SHP77 (cell line): ENCODE measurements at regions not wholly inside any gene's neighbourhood (a gene's known extent, or its start where the extent isn't known, plus 50 kb on each side); places are given as distances from the start of the nearest gene placed in this dataset.

ENCODE experiments used
- DNase-seq, 2 experiments: peaks; one replicate each; lab custom pipeline; 2025; lab: John Stamatoyannopoulos, UW

- no peak for DNase-seq
Measured at GRCh38 chr1:87615491-87615890, 286.8 kb downstream of the LMO4 start.

DNA sequence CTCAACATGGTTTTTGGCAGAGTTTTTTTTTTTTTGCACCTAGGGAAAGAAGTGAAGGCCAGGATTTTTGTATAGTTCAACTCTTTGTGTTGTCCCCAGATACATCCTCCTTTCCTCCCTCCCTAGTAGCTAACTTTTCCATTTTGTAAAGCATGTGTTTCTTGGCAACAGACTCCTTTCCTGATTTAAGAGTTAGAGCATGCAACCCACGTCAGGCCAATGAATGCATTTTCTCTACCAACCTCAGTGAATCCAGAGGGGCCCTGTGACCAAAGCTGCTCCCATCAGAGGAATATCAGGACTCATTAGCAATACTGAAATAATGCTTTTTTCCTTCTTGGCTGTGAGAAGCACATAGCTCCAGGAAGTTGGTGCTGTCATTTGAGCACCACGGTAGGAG is 287.2 kb downstream of the LMO4 start:
- no peak for DNase-seq

DNA sequence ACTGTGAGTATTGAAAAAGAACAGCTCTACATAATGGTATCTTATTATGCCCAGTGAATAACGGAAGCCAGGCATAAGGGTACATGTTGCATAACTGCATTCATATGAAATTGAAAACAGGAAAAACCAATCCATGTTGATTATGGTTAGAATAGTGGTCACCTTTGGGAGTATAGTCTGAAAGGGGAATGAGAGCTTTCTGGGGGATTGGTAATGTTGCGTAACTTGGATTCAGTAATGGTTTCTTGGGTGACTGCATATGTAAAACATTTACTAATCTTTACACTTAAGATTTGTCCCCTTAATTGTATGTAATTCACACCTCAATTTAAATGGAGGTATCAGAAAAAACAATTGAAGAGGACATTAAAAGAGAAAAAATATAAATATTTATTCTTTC is 292.1 kb downstream of the LMO4 start:
- DNase-seq: no peak

DNA sequence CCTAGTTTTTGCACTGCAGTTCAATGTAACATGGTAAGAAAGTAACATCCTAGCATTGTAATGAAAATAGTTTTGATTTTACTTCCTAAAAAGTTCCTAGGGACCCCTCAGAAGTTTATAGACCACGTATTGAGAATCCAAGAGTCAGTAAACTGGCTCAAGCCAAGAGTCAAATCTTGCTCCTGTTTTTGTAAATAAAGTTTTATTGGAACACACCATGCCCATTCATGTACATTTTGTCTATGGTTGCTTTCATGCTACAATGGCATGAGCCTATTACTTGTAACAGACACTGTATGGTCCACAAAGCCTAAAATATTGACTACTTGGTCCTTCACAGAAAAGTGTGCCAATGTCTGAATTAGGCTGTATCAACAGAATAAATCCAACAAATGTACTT is 301.0 kb downstream of the LMO4 start:
- no peak for DNase-seq

DNA sequence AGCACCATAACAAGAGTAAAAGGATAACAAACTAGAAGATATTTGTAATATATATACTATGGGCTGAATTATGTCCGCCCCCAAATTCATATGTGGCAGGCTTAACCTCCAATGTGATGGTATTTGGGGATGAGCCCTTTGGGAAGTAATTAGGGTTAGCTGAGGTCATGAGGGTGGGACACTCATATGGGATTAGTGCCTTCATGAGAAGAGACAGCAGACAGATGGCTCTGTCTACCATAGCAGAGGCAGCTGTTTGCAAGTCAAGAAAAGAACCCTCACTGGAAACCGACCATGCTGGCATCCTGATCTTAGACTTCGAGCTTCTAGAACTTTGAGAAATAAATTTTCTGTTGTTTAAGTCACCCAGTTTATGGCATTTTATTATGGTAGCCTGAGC is 303.6 kb downstream of the LMO4 start:
- no peak for DNase-seq

DNA sequence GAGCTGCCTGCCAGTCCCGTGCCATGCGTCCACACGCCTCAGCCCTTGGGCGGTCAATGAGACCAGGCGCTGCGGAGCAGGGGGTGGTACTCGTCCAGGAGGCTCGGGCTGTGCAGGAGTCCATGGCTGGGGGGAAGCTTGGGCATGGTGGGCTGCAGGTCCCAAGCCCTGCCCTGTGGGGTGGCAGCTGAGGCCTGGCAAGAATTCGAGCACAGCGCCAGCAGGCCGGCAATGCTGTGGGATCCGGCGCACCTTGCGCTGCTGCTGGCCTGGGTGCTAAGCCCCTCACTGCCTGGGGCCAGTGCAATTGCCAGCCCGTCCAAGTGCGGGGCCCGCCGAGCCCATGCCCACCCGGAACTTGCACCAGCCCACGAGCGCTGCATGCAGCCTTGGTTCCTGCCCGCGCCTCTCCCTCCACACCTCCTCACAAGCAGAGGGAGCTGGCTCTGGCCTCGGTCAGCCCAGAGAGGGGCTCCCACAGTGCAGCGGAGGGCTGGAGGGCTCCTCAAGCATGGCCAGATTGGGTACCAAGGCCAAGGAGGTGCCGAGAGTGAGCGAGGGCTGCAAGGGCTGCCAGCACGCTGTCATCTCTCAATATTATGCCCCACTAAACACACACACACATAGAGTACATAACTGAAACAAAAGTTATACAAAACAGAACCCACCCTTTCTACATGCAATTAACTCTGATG is 307.7 kb downstream of the LMO4 start:
- DNase-seq: no peak

- no peak for DNase-seq
Measured at GRCh38 chr1:87638636-87639035, 310.0 kb downstream of the LMO4 start.

GRCh38 chr1:87641996-87642395 is 313.3 kb downstream of the LMO4 start:
- DNase-seq: no peak

GRCh38 chr1:87642581-87643221 is 314.0 kb downstream of the LMO4 start:
- no peak for DNase-seq

DNA sequence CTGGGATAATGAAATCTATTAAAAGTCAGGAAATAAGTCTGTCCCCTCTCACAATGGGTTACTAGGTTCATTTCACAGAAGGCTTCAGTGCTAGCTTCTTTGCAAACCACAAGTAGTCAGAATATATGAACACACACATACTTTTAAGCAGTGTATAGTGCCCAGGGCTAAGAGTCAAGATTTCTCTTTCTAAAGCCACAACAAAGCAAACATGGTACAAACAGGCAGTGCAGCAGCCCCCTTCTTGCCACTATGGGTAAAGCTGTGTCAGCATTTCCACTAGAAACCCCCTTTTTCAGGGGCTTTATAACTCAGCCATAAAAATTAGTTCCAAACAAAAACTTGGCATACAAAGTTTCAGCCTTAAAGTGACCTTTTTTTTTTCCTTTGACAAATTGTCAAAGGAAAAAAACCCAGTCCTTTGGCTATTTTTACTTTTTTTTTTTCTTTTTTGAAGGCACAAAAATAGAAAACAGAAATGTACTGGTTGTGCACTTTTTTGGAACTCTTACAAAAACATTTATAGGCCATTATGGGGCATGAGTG is 315.4 kb downstream of the LMO4 start:
- no peak for DNase-seq

DNA sequence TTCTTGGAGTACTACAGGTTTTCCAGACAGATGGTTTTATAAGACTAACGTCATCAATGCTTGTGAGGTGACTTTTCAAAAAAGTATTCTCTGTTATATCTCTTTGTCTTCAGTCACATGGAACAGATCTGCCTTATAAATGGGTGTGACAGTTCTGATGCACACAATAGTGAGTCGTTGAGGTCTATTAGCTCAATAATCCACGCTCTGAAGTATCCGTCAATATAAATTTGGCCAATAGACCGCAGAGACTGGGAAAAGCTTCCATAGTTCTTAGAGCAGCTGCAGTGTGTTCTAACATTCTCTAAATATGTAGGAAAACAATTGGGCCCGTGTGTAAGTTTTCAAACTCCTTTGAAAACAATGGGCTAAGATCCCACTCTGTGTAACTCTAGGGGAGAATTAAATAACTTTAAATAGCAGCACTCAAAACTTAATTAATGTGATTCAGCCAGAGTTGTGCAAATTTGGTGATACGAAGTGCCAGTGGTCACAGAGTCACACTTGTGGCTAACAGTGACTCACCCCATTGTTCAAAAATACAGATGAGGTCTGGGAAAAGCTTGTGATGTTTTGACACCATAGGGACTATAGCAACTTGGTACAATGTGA is 316.0 kb downstream of the LMO4 start:
- DNase-seq: no peak

DNA sequence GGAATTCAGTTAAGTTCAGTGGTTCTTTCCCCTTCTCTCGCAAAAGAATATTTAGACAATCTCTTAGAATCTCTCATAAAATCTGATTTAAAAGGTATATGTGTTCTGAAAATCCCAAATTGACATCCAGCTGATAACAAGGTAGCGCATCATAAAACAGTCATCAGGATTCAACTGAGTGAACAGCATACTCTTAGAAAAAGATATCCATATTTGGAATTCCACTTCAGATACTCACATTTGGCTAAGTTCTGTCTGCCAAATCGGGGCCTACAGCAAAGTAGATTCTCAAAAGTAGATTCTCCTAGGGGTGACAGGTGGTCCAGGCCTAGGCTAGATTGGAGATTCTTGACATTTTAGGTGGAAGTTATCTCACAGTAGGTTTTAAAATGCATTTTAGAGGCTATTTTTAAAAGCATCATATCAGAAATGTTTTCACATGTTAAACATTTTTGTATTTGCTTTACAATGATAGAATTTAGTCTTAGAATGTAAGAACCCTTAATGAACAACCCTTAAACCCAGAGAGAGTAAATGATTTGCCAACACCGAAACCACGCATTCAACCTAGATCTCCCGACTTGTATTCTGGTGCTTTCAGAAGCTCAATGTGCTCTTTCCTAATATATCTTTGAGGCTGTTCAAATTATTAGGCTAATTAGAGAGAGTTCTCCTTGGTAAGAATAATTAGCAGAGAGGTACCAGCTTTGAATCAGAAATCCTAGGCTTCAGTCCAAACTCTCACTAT is 318.9 kb downstream of the LMO4 start:
- DNase-seq: no peak

DNA sequence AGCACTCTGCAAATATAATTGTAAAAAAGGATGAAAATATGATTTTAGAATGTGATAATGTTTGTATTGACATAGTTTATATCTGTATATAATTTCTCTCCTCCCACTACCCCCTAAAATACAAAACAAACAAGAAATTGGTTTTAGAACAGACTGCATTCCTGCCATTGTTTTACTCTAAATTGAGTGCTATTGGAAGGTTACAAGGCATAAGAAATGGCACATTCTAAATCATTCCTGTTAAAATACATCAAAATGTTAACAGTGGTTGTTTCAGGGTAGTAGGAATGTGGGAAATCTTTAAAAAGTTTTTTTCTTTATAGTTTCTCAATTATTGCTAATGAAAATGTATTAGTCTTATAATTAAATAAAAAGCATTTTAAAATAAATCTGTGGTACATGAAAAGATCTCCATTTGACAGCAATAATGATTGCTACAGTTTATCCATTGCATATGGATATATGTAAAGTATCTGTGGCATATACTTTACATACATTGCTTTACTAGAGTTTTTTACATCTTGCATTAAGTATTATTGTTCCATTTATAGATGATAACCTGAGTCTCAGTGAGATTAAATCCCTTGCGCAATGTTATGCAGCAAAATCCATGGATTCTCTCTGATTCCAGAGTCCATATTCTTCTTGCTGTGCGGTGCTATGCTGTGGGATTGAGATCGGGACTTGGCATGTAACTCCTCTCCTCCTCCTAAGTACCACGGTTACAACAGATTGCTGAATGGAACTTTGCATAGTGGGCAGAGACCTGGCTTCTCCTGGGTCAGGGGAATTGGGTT is 319.8 kb downstream of the LMO4 start:
- DNase-seq: no peak

GRCh38 chr1:87650306-87650705 is 321.6 kb downstream of the LMO4 start:
- no peak for DNase-seq

- no peak for DNase-seq
Measured at GRCh38 chr1:87652176-87652575, 323.5 kb downstream of the LMO4 start.

DNA sequence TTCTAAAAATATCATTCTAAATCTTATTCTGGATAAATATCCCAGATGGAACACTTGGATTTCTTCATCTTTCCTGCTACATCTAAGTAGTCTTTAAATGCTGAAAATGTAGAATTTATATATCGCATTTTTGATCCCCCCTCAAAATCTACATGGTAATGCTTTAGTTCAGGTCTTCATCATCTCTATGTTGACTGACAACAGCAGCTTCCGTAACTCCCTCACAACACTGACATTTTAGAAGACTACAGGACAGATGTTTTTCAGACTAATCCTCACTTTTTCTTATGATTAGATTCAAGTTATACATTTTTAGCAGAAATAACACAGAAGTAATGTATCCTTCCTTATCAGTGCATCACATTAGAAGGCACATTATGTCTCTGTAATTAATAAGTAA is 336.5 kb downstream of the LMO4 start:
- no peak for DNase-seq

- no peak for DNase-seq
Measured at GRCh38 chr1:87666681-87667080, 338.0 kb downstream of the LMO4 start.

GRCh38 chr1:87669674-87670073 is 341.0 kb downstream of the LMO4 start:
- DNase-seq: no peak

DNA sequence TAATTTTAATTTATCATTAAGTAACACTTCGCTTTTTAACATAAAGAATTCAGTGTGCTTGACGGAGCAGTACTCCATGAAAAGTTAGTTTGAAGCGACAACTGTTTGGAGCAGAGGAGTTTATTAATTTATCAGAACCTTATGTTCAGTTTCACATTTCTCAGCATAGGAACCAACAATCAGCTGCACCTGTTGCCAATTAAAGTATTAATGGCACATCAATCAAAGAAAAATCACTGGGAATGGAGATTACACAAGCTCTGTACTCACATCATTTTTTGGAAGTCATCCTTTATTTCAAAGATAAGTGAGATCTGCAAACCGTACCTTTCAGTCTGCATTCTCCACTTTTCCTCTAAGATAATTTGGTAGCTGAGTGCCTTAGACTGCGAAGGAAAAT is 344.6 kb downstream of the LMO4 start:
- no peak for DNase-seq

DNA sequence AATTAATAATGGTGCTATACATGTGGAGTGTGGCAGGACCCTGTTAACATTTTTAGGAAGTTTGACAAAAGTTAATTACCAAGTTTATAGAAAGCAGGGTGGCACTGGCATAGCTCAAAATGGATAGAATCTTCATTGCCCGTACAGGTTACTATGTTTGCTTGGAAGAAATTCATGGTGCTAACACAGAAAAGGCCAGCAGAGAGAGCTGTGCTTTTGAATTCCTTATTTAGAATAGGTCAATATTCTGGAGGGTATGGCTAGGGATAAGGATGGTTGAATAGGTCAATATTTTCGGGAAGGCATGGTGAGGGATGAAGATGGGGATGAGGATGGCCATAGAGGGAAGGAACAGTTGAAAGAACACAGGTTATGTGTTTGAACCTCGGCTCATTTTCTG is 345.1 kb downstream of the LMO4 start:
- DNase-seq: no peak

DNA sequence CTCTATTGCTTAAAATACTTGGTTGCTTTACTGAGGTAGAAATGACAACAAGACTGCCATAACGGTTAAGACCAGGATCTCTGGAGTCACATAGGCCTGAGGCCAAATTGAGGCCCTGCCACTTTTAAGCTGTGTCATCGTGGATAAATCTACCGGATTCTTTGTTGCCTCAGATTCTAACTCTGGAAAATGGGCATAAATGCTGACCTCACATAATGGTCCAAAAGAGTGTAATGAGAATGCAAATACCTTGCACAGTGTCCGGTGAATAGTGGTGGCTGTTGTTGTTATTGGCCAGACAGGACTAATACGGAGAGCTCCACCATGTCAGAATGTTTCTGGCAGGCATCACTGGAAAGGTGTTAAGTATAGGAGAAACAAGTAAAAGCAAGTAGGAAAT is 346.1 kb downstream of the LMO4 start:
- DNase-seq: no peak

GRCh38 chr1:87678266-87678665 is 349.6 kb downstream of the LMO4 start:
- no peak for DNase-seq
